Choroid plexus epithelial cell (primary cell): ENCODE measurements at regions not wholly inside any gene's neighbourhood (a gene's known extent, or its start where the extent isn't known, plus 50 kb on each side); places are given as distances from the start of the nearest gene placed in this dataset.

Experiments
- DNase-seq: peaks from one replicate; pipeline ENCODE4 v3.0.0-alpha.2; 2010; ENCODE audit warnings: low read depth
- H3K4me3 ChIP-seq: 2 replicates; pipeline ENCODE4 v1.5.1; 2011; ENCODE audit warnings: low read depth, mild to moderate bottlenecking, control low read depth, low read length, moderate library complexity
- CTCF ChIP-seq: conservative IDR thresholded peaks from 2 replicates; pipeline ENCODE4 v1.5.1; 2011; ENCODE audit warnings: low read depth, mild to moderate bottlenecking, control low read depth, inconsistent platforms, low read length, moderate library complexity

- H3K4me3 ChIP-seq, result no peak overlapping the region
- TF ChIP-seq CTCF, result no peak
- DNase-seq, result no peak
Observed at GRCh38 chr1:229181419-229181818, 89.5 kb upstream of the RAB4A start.

GRCh38 chr1:229183588-229183987 is 87.3 kb upstream of the RAB4A start:
- no peak for TF ChIP-seq CTCF
- H3K4me3 ChIP-seq, result no peak overlapping the region
- DNase-seq, result no peak

- DNase-seq, result no peak
- no peak overlapping the region for H3K4me3 ChIP-seq
- TF ChIP-seq CTCF, result no peak
Observed at GRCh38 chr1:229184066-229184465, 86.8 kb upstream of the RAB4A start.

GRCh38 chr1:229185963-229186362 is 84.9 kb upstream of the RAB4A start:
- no peak for TF ChIP-seq CTCF
- DNase-seq, result no peak
- H3K4me3 ChIP-seq, result no peak overlapping the region

GRCh38 chr1:229186373-229187056 is 84.4 kb upstream of the RAB4A start:
- no peak overlapping the region for H3K4me3 ChIP-seq
- TF ChIP-seq CTCF, result no peak
- no peak for DNase-seq

- DNase-seq, result no peak
- H3K4me3 ChIP-seq, result no peak overlapping the region
- no peak for TF ChIP-seq CTCF
Observed at GRCh38 chr1:229190057-229190575, 80.8 kb upstream of the RAB4A start.

- no peak for TF ChIP-seq CTCF
- no peak overlapping the region for H3K4me3 ChIP-seq
- peak; percentile 17 for DNase-seq
Observed at GRCh38 chr1:229191066-229191674, 79.7 kb upstream of the RAB4A start.
